ENCODE measurements at regions not wholly inside any gene's neighbourhood (a gene's known extent, or its start where the extent isn't known, plus 50 kb on each side); places are given as distances from the start of the nearest gene placed in this dataset.
"Not testable (repeated sequence)": the region's sequence is repeated elsewhere in the genome, so short reads cannot be mapped to it uniquely, and the experiment has no call there.

- H3K4me3 Mint-ChIP-seq, result no peak overlapping the region
- CTCF ChIA-PET, result no interaction called here
- no peak for ATAC-seq
- no peaks in the 10 kb centered on the region for H3K4me1 Mint-ChIP-seq
- H3K36me3 Mint-ChIP-seq, result no peaks in the 10 kb centered on the region
- no peak overlapping the region for H3K27ac Mint-ChIP-seq
- H3K27me3 Mint-ChIP-seq, result peaks cover 58% of the 10 kb centered on the region
- H3K9me3 Mint-ChIP-seq (ENCODE audit: low read depth), result no peaks in the 10 kb centered on the region
- DNase-seq, result no peak
Observed at GRCh38 chr6:2611092-2611491, 139.6 kb downstream of the MYLK4 start.

DNA sequence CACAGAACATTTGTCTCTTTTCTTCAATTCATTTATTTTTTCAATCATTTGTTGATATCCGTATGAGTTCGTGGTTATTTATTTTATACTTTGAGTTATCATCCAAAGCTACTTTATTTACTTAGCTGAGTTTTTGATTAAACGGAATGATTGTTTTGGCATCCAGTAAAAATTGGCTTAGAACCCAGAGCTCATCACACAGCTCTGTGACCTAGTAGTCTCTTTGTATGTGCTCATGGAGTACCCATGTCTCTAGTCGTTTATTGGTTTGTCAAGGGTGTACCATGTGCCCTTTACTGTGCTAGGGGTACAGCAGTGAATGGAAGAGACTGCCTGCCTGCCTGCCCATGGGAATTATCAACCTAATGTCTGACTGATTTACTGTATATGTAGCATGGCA lies 142.2 kb downstream of the MYLK4 start:
- no peaks in the 10 kb centered on the region for H3K4me1 Mint-ChIP-seq
- no peak overlapping the region for H3K27ac Mint-ChIP-seq
- no peaks in the 10 kb centered on the region for H3K9me3 Mint-ChIP-seq (ENCODE audit: low read depth)
- no peak overlapping the region for H3K4me3 Mint-ChIP-seq
- peaks cover 48% of the 10 kb centered on the region for H3K27me3 Mint-ChIP-seq
- CTCF ChIA-PET, result no interaction called here
- no peaks in the 10 kb centered on the region for H3K36me3 Mint-ChIP-seq
- DNase-seq, result no peak
- no peak for ATAC-seq

DNA sequence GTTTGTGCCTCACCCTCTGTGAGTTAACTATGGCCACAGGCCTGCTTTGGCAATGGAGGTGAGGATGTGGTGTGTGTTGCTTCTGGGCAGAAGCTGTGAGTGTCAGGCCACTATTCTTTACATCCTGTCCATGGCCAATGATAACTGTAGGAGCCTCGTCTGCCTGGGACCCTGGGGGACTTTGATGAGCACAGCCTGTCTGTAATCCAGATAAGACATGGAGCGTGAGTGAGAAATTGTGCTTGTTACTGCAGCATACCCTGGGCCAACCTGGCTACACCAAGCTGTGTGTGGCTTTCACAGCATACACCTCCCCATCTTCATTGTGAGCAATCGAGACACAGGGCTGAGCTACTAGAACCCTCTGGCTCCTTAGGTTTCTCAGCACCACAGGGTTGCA lies 150.4 kb downstream of the MYLK4 start:
- H3K27ac Mint-ChIP-seq, result no peak overlapping the region
- H3K4me1 Mint-ChIP-seq, result no peaks in the 10 kb centered on the region
- H3K27me3 Mint-ChIP-seq, result peaks cover 9% of the 10 kb centered on the region
- no peak for ATAC-seq
- no peak overlapping the region for H3K4me3 Mint-ChIP-seq
- no peak for DNase-seq
- H3K36me3 Mint-ChIP-seq, result no peaks in the 10 kb centered on the region
- H3K9me3 Mint-ChIP-seq (ENCODE audit: low read depth), result no peaks in the 10 kb centered on the region
- CTCF ChIA-PET, result no interaction called here

GRCh38 chr6:2599817-2600216 lies 150.9 kb downstream of the MYLK4 start:
- ATAC-seq (no peak), DNase-seq (no peak)
- no peaks in the 10 kb centered on the region for H3K4me1 Mint-ChIP-seq
- H3K27me3 Mint-ChIP-seq, result peaks cover 9% of the 10 kb centered on the region
- no peaks in the 10 kb centered on the region for H3K9me3 Mint-ChIP-seq (ENCODE audit: low read depth)
- CTCF ChIA-PET, result no interaction called here
- H3K4me3 Mint-ChIP-seq, result no peak overlapping the region
- H3K36me3 Mint-ChIP-seq, result no peaks in the 10 kb centered on the region
- H3K27ac Mint-ChIP-seq, result no peak overlapping the region

DNA sequence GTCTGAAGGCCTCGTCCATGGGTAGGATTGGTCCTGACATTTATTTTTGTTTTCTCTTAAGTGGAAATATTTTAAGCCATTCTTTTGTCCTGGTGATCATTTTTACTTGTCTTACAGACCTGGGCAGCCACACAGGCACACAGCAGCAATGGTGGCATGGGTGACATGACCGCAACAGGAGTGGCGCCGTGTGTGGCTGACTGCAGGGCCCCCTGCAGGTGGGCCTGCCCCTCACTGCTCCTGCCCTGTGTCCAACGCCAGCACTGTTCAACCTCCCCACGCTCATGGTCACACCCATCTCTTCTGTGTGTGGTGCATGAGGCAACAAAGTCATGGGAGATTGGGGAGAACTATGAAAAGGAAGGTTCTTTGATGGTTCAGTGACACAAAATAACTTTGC lies 151.9 kb downstream of the MYLK4 start:
- Mint-ChIP-seq H3K36me3 (no peaks in the 10 kb centered on the region), H3K4me3 (no peak overlapping the region), H3K4me1 (no peaks in the 10 kb centered on the region), H3K27ac (no peak overlapping the region), H3K9me3 (ENCODE audit: low read depth) (no peaks in the 10 kb centered on the region), H3K27me3 (peaks cover 11% of the 10 kb centered on the region)
- DNase-seq (no peak), ATAC-seq (no peak)
- CTCF ChIA-PET, result no interaction called here

- Mint-ChIP-seq H3K4me3 (no peak overlapping the region), H3K4me1 (no peaks in the 10 kb centered on the region), H3K27ac (no peak overlapping the region), H3K27me3 (peaks cover 8% of the 10 kb centered on the region), H3K9me3 (ENCODE audit: low read depth) (no peaks in the 10 kb centered on the region), H3K36me3 (no peaks in the 10 kb centered on the region)
- ATAC-seq (no peak), DNase-seq (no peak)
- CTCF ChIA-PET, result no interaction called here
Observed at GRCh38 chr6:2597991-2598390, 152.7 kb downstream of the MYLK4 start.

GRCh38 chr6:2597457-2597856 lies 153.3 kb downstream of the MYLK4 start:
- CTCF ChIA-PET, ATAC-seq, H3K27me3 Mint-ChIP-seq: not testable (repeated sequence)

GRCh38 chr6:2596222-2596621 lies 154.5 kb downstream of the MYLK4 start:
- ATAC-seq (no peak), DNase-seq (no peak)
- no peak overlapping the region for H3K27ac Mint-ChIP-seq
- peaks cover 6% of the 10 kb centered on the region for H3K27me3 Mint-ChIP-seq
- no peaks in the 10 kb centered on the region for H3K9me3 Mint-ChIP-seq (ENCODE audit: low read depth)
- H3K4me1 Mint-ChIP-seq, result no peaks in the 10 kb centered on the region
- H3K4me3 Mint-ChIP-seq, result no peak overlapping the region
- no peaks in the 10 kb centered on the region for H3K36me3 Mint-ChIP-seq
- CTCF ChIA-PET, result no interaction called here

More at GRCh38 chr6:2597457-2597856, 153.3 kb downstream of the MYLK4 start:
- not testable (repeated sequence) for H3K4me1 Mint-ChIP-seq; H3K4me3 Mint-ChIP-seq; H3K9me3 Mint-ChIP-seq (ENCODE audit: low read depth); H3K27ac Mint-ChIP-seq; H3K36me3 Mint-ChIP-seq; DNase-seq

- Mint-ChIP-seq H3K27ac (no peak overlapping the region), H3K4me1 (no peaks in the 10 kb centered on the region), H3K9me3 (ENCODE audit: low read depth) (no peaks in the 10 kb centered on the region), H3K4me3 (no peak overlapping the region), H3K36me3 (no peaks in the 10 kb centered on the region), H3K27me3 (peaks cover 12% of the 10 kb centered on the region)
- CTCF ChIA-PET, result no interaction called here
- DNase-seq (no peak), ATAC-seq (no peak)
Observed at GRCh38 chr6:2594868-2595267, 155.9 kb downstream of the MYLK4 start.

- Mint-ChIP-seq H3K4me3 (no peak overlapping the region), H3K27ac (no peak overlapping the region), H3K9me3 (ENCODE audit: low read depth) (no peaks in the 10 kb centered on the region), H3K4me1 (no peaks in the 10 kb centered on the region), H3K36me3 (no peaks in the 10 kb centered on the region), H3K27me3 (peaks cover 24% of the 10 kb centered on the region)
- DNase-seq (no peak), ATAC-seq (no peak)
- CTCF ChIA-PET, result no interaction called here
Observed at GRCh38 chr6:2593167-2593566, 157.6 kb downstream of the MYLK4 start.

- H3K9me3 Mint-ChIP-seq (ENCODE audit: low read depth), result no peaks in the 10 kb centered on the region
- H3K4me1 Mint-ChIP-seq, result no peaks in the 10 kb centered on the region
- CTCF ChIA-PET, result interaction anchor here (0.6 kb wide), 1 partner anchor 144 kb away, joined by 4 read pairs; no protein-coding TSS in a partner anchor
- ATAC-seq, result no peak
- no peak for DNase-seq
- H3K27me3 Mint-ChIP-seq, result peaks cover 56% of the 10 kb centered on the region
- H3K36me3 Mint-ChIP-seq, result no peaks in the 10 kb centered on the region
- H3K4me3 Mint-ChIP-seq, result no peak overlapping the region
- no peak overlapping the region for H3K27ac Mint-ChIP-seq
Observed at GRCh38 chr6:2589171-2589661, 161.5 kb downstream of the MYLK4 start.

DNA sequence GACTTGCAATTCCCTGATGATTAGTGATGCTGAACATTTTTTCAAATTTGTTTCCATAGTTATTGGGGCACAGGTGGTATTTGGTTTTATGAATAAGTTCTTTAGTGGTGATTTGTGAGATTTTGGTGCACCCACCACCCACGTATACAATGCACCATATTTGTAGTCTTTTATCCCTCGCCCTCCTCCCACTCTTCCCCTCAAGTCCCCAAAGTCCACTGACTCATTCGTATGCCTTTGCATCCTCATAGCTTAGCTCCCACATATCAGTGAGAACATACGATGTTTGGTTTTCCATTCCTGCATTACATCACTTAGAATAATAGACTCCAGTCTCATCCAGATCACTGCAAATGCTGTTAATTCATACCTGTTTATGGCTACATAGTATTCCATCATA lies 167.3 kb downstream of the MYLK4 start:
- H3K4me3 Mint-ChIP-seq, result no peak overlapping the region
- no peaks in the 10 kb centered on the region for H3K4me1 Mint-ChIP-seq
- H3K27me3 Mint-ChIP-seq, result peaks cover 77% of the 10 kb centered on the region
- ATAC-seq, result no peak
- no peaks in the 10 kb centered on the region for H3K36me3 Mint-ChIP-seq
- no peak overlapping the region for H3K27ac Mint-ChIP-seq
- no peaks in the 10 kb centered on the region for H3K9me3 Mint-ChIP-seq (ENCODE audit: low read depth)
- CTCF ChIA-PET, result no interaction called here
- DNase-seq, result no peak

GRCh38 chr6:2582268-2582667 lies 168.5 kb downstream of the MYLK4 start:
- H3K27me3 Mint-ChIP-seq, result peaks cover 71% of the 10 kb centered on the region
- ATAC-seq (no peak), DNase-seq (no peak)
- CTCF ChIA-PET, result no interaction called here
- no peaks in the 10 kb centered on the region for H3K36me3 Mint-ChIP-seq
- H3K9me3 Mint-ChIP-seq (ENCODE audit: low read depth), result no peaks in the 10 kb centered on the region
- H3K27ac Mint-ChIP-seq, result no peak overlapping the region
- no peaks in the 10 kb centered on the region for H3K4me1 Mint-ChIP-seq
- no peak overlapping the region for H3K4me3 Mint-ChIP-seq

DNA sequence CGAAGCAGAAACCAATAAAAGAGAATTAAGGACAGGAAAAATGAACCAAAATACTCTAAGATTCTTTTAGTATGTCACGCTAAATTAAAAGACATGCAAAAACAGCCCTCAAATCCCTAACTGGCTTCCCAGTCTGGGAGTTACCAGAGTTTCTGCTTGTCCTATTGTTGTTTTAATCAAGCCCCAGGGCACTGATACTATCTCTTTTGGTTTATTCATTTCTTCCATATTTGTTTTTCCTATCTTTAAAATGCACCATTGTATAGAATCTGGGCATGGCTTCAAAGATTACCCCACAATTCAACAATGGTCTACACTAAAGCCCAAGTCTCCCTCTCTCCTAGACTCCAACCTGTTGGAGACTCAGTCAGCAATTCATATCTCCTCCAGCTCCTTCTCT lies 169.1 kb downstream of the MYLK4 start:
- CTCF ChIA-PET, result no interaction called here
- DNase-seq (no peak), ATAC-seq (no peak)
- no peaks in the 10 kb centered on the region for H3K9me3 Mint-ChIP-seq (ENCODE audit: low read depth)
- no peaks in the 10 kb centered on the region for H3K36me3 Mint-ChIP-seq
- H3K4me1 Mint-ChIP-seq, result no peaks in the 10 kb centered on the region
- H3K4me3 Mint-ChIP-seq, result no peak overlapping the region
- H3K27me3 Mint-ChIP-seq, result peaks cover 67% of the 10 kb centered on the region
- no peak overlapping the region for H3K27ac Mint-ChIP-seq

DNA sequence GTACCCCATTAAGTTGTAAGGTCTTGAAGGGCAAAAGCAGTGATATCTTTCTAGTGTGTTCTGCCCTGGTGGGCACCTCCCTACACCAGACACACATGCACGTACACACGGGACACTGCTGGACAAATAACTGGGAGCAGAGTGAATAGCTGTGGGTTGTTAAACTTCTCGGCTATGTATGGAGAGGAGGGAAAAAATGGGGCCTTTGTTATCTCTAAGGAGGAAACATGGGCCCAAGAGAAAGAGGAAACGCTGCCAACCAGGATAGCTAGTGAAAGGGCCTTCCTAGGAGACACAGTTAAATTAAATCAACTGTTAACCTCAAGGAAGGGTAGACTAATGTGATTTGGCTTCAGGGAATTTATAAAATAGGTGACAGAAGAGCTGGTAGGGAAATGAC lies 169.7 kb downstream of the MYLK4 start:
- Mint-ChIP-seq H3K4me3 (no peak overlapping the region), H3K27me3 (peaks cover 63% of the 10 kb centered on the region), H3K36me3 (no peaks in the 10 kb centered on the region), H3K9me3 (ENCODE audit: low read depth) (no peaks in the 10 kb centered on the region), H3K27ac (no peak overlapping the region), H3K4me1 (no peaks in the 10 kb centered on the region)
- ATAC-seq (no peak), DNase-seq (no peak)
- CTCF ChIA-PET, result no interaction called here

All from activated CD8-positive, alpha-beta memory T cell treated with anti-CD3 and anti-CD28 coated beads, Interleukin-2, amount 10 ng/mL, durations not matched to agents 7 days and 5 days (primary cell).